Left colon (tissue), 2 donors: ENCODE measurements at regions not wholly inside any gene's neighbourhood (a gene's known extent, or its start where the extent isn't known, plus 50 kb on each side); places are given as distances from the start of the nearest gene placed in this dataset.

ENCODE experiments used
- ATAC-seq: fragments of 200-7000 bp; cut with Tn5 transposase; one replicate; pipeline ENCODE4 v1.9.1; 2020; ENCODE audit warnings: mild to moderate bottlenecking, moderate library complexity
- DNase-seq, 2 donors: peaks; one replicate each; pipeline ENCODE4 v3.0.0-alpha.2; 2020
- intact Hi-C, 2 donors: fragments of 100-400 bp; cut with DNase I in 1 of 2; cut with micrococcal nuclease in 1 of 2; formaldehyde crosslinking; loops; one replicate each; pipeline versions ENCODE4 v1.11.2 to v1.14.0; 2022; cut with DNase I, micrococcal nuclease
- donor health status: DM: no; HTN: no; CAD: no.
- donor health status: DM: yes; HTN: yes; CAD: no.

DNA sequence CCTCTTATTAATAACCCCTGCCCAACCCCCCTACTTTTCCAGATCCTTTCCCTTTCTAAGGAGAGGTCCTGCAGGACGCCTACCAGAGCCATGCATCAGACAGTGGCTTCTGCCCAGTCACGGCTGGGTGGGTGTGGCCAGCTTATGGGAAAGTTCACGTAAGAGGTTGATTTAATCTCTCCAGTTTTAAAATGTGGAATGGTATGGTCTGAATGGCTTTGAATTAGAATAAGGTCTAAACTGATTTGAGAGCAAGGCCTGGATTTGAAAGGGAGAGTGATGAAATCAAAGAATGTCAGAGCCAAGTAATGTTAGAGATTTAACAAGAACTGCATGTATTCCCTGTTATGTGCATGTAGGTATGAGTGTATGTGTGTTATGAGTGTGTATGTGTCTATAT is 275.7 kb downstream of the PAX1 start:
- ATAC-seq, result no peak
- no peak for DNase-seq
- intact Hi-C loops, result no loop called here

- DNase-seq (no peak), ATAC-seq (no peak)
- intact Hi-C loops, result no loop called here
Observed at GRCh38 chr20:21971436-21971835, 266.0 kb downstream of the PAX1 start.

DNA sequence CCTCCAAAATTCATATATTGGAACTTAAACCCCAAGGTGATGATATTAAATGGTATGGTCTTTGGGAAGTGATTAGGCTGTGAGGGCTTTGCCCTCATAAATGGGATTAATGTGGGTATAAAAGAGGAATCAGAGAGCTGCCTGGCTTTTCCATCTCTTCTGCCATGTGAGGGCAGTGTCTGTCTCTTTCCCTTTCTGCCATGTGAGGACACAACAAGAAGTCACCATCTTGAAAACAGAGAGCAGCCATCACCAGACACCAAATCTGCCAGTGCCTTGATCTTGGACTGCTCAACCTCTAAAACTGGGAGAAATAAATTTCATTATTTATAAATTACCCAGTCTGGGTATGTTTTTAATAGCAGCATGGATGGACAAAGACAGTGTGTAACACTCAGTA is 263.0 kb downstream of the PAX1 start:
- DNase-seq (no peak), ATAC-seq (no peak)
- intact Hi-C loops, result no loop called here

GRCh38 chr20:21967481-21967880 is 262.0 kb downstream of the PAX1 start:
- DNase-seq (no peak), ATAC-seq (no peak)
- intact Hi-C loops, result no loop called here

DNA sequence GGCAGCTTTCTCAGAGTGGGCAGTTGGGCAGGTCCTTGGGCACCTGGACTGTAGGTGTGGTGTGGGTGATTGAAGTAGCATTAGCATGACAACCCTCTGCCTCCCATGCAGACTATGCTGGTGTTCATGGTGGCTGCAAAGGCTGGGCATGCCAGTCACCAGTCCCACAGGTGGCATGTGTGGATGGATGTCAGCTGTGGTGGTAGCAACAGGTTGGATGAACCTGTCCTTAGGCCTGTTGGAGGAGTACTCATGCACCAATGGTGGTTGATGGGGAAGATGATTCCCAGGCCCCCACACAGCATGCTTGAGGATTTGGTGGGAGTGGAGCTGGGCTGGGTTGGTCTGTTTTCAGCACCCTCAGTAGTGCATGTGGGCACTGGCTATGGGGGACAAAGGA is 251.1 kb downstream of the PAX1 start:
- intact Hi-C loops, result no loop called here
- DNase-seq (no peak), ATAC-seq (no peak)

DNA sequence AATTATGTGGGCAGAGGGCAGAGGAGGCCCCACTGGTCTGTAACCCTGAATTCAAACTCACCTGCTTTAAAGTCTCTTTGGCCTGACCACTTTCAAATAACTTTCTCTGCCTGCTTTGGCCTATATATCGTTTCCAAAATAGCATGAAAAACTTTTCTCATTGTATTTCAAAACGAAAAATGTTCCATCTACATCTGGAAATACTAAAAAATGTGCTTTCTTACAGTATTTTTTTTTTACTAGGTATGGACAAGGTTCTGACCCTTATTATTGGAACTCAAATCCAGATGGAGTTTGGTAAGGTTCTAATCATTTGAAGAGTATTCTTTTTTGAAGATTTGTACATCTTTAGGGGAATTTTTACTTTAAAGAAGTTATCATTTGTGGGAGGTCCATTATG is 241.9 kb downstream of the PAX1 start:
- no peak for DNase-seq
- ATAC-seq, result no peak
- intact Hi-C loops, result no loop called here

DNA sequence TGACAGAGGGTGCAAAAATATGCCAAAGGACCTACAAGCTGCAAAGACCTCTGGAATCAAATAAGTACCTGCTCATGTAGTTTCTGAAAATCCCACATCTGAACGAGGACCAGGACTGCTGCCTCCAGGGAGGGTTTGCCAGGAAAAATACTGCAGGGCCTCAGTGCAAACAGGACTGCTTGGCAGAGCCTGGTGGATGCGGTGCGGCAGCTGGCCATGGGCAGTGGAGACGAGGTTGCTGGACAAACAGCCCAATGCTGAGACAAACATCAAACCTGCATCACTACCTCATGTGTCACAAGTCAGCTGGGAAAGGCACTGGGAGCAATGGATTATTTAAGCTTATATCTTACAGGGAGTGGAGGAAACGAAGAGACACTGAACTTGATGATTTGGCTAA is 238.8 kb downstream of the PAX1 start:
- intact Hi-C loops, result no loop called here
- no peak for ATAC-seq
- DNase-seq, result no peak

- DNase-seq (no peak), ATAC-seq (no peak)
- intact Hi-C loops, result no loop called here
Observed at GRCh38 chr20:21941941-21942805, 236.7 kb downstream of the PAX1 start.

DNA sequence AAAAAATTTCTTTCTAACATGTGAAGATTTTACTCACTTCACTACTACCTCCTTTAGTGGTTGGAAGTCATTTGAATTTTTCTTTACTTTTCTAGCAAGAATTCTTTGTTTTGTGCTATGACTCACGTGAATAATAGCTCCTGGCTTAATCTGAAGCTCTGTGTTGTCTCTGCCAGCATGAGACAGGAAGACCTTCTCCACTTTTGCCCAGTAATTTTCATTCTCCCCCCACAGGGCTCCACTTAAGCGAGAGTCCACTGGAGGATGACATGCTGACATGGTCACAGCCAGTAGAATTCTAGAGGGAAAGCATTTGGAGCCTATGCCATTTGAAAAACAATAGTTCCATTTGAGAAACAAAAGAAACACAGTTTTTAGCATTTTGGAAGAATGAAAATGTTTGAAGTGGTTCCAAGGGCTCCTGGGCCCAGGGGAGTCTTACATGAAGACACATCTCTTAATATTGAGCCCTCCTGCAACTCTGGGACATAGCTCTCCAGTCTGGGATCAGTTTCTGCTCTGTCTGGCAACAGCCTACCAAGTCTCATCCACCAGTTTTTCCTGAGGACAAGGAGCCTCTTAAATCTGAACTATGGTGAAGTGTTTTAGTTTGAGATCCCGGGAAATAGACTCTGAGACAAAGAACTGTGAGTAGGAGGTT is 231.4 kb downstream of the PAX1 start:
- intact Hi-C loops, result no loop called here
- ATAC-seq, result no peak

GRCh38 chr20:21936261-21936660 is 230.8 kb downstream of the PAX1 start:
- intact Hi-C loops, result no loop called here
- ATAC-seq (no peak), DNase-seq (no peak)

More for the DNA sequence above, 231.4 kb downstream of the PAX1 start:
- DNase-seq, result no peak

- DNase-seq, result no peak
- intact Hi-C loops, result no loop called here
- no peak for ATAC-seq
Observed at GRCh38 chr20:21933526-21933925, 228.1 kb downstream of the PAX1 start.

GRCh38 chr20:21921251-21921650 is 215.8 kb downstream of the PAX1 start:
- DNase-seq (no peak), ATAC-seq (no peak)
- intact Hi-C loops, result no loop called here

- DNase-seq, result no peak
- intact Hi-C loops, result no loop called here
- no peak for ATAC-seq
Observed at GRCh38 chr20:21920211-21920610, 214.7 kb downstream of the PAX1 start.

DNA sequence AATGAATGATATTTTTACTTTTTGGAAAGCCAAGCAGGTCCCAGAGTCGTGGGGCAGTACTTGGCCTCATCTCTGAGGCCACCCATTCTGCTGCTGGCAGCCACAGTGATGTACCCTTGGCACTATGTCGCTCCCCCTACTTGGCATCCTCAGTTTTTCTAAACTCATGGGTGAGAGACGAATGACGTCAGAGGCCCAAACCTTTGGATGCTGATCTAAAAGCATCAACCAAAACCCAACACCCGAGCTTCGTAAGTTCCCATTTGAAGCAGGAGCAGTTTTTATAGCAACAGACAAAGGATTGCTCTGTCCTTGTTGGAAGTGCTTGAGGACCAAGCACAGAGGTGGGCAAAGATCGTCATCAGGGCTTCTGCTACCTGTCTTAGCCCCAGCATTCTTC is 212.9 kb downstream of the PAX1 start:
- ATAC-seq (no peak), DNase-seq (no peak)
- intact Hi-C loops, result no loop called here

- intact Hi-C loops, result no loop called here
- DNase-seq, result no peak
- ATAC-seq, result no peak
Observed at GRCh38 chr20:21902391-21902790, 196.9 kb downstream of the PAX1 start.

DNA sequence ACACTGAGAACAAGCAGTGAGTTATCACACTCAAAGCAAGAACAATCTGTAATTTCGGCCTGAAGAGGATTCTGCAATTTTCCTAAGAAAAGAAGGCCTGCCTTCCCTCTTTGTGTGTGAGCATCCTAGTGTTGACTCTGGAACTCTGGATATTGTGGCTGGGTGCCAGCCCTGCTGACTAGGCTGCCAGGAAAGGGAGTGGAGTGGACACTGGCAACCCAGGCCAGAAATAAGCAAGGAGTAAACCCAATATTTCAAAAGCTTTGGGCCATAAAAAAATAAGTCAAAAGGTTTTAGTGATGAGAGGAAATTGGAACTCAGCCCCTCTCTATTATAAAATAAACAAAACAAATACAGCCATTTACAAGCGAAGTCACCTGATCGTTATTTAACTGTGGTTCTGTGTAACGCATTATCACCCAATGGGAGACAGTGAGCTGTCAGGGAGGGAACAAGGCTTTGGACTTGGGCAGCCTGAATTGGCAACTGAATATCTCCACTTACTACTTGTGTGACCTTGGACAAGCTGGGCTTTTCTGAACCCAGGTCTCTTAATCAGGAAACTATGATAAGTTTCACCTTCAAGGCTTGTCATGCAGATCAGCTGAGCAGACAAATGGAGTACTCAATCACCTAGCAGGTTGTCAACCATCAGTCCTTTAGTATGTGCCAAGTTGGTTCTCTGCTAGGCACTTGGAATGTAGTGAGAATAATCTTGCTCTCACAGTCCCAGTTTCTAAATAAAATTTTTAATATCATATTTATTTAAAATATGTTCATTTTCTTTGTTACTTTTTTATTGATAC is 196.2 kb downstream of the PAX1 start:
- DNase-seq, result peak; percentile 32 to 72
- intact Hi-C loops, result no loop called here

GRCh38 chr20:21900431-21900830 is 195.0 kb downstream of the PAX1 start:
- intact Hi-C loops, result no loop called here
- no peak for ATAC-seq

More for the DNA sequence above, 196.2 kb downstream of the PAX1 start:
- no peak for ATAC-seq

DNA sequence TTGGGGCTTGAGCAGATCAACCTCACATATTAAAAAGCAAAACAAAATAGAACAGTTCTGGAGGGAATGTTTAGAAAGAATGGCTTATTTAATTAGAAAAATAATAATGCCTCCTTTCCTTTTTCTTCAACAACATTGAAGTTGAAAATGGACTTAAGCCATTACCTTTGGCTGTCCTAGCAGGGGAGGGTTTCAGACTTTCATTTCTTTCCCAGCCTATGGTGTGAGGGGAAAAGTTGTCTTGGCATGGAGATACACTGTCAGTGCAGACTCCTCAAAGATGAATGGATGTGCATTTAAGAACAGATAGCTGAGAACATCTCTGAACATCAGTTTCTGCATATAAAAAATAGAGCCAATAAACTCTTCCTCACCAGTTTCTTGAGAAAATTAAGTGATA is 169.5 kb downstream of the PAX1 start:
- intact Hi-C loops, result no loop called here
- DNase-seq (no peak), ATAC-seq (no peak)

More at GRCh38 chr20:21900431-21900830, 195.0 kb downstream of the PAX1 start:
- no peak for DNase-seq

- intact Hi-C loops, result no loop called here
- no peak for DNase-seq
- no peak for ATAC-seq
Observed at GRCh38 chr20:21874127-21874526, 168.7 kb downstream of the PAX1 start.

GRCh38 chr20:21873291-21873690 is 167.8 kb downstream of the PAX1 start:
- DNase-seq, result no peak
- ATAC-seq, result no peak
- intact Hi-C loops, result no loop called here
